T-helper 2 cell treated with Interferon-gamma antibody and Interleukin-4, amounts not matched to agents 5 μg/mL and 100 μg/mL, for 36 hours (primary cell): ENCODE measurements at regions not wholly inside any gene's neighbourhood (a gene's known extent, or its start where the extent isn't known, plus 50 kb on each side); places are given as distances from the start of the nearest gene placed in this dataset.
A peak's percentile ranks its signal among the peaks of the same experiment; 100 is the strongest.

ENCODE experiments used
- DNase-seq: peaks from one replicate; pipeline ENCODE4 v3.0.0; 2021; ENCODE audit warnings: low spot score
- H3K27ac Mint-ChIP-seq: one replicate; pipeline ENCODE4 v1.8.0; 2021; ENCODE audit warnings: mild to moderate bottlenecking, mixed read lengths
- H3K27me3 Mint-ChIP-seq: one replicate; pipeline ENCODE4 v1.8.0; 2021; ENCODE audit warnings: low read depth, mixed read lengths
- H3K36me3 Mint-ChIP-seq: one replicate; pipeline ENCODE4 v1.8.0; 2021; ENCODE audit warnings: low read depth, mixed read lengths
- H3K4me1 Mint-ChIP-seq: one replicate; pipeline ENCODE4 v1.8.0; 2021; ENCODE audit warnings: low read depth, mixed read lengths
- H3K4me3 Mint-ChIP-seq: one replicate; pipeline ENCODE4 v1.8.0; 2022; ENCODE audit warnings: mild to moderate bottlenecking, moderate library complexity, mixed read lengths
- H3K9me3 Mint-ChIP-seq: one replicate; pipeline ENCODE4 v1.8.0; 2021; ENCODE audit warnings: mixed read lengths

- H3K27ac Mint-ChIP-seq, result no peak overlapping the region
- no peak overlapping the region for H3K4me3 Mint-ChIP-seq
- no peaks in the 10 kb centered on the region for H3K4me1 Mint-ChIP-seq
Observed at GRCh38 chr2:64289737-64290136, 145.5 kb upstream of the PELI1 start.

GRCh38 chr2:64291181-64291580 is 147.0 kb upstream of the PELI1 start:
- H3K4me1 Mint-ChIP-seq, result peaks cover 2% of the 10 kb centered on the region

More at GRCh38 chr2:64289737-64290136, 145.5 kb upstream of the PELI1 start:
- no peaks in the 10 kb centered on the region for H3K27me3 Mint-ChIP-seq
- DNase-seq, result no peak
- H3K36me3 Mint-ChIP-seq, result no peaks in the 10 kb centered on the region
- H3K9me3 Mint-ChIP-seq, result no peaks in the 10 kb centered on the region

DNA sequence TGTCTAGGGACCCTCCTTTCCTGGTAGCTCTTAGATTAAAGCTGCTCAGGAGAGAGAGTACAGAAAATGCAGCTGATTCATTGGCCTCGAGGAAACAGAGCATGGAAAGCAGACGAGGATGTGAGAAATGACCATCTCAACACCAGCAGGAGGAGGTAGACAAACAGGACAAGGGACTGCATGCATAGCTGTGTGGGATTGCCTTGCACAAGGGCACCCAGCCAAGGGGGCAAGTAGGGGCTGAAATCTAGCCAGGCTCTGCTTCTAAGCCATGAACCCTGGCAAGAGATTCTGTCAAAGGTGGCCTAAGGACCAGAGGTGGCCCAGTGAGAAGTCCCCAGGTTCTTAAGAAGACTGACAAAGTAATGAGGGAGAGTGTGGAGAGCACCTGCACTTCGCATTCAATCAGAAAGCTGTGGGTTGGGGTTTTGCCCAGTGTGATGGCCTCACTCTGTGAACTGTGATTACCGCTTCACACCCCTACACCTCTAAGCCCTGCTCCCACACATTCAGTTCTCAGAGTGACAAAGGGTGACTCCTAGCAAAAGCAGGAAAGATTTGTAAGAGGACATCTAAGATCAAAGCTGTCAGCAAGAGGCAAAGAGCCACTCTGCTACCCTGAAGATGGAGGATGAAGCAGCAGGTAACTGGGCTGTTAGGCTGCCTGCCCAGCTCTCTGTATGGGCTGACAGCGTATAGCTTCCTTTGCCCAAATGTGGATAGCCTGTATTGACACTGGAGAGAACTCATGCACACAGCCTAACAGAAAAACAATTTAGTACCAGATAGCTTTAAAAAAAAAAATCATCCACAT is 151.3 kb upstream of the PELI1 start:
- H3K27ac Mint-ChIP-seq, result no peak overlapping the region
- no peaks in the 10 kb centered on the region for H3K36me3 Mint-ChIP-seq
- H3K27me3 Mint-ChIP-seq, result peaks cover 25% of the 10 kb centered on the region
- H3K4me1 Mint-ChIP-seq, result peaks cover 6% of the 10 kb centered on the region
- peak; percentile 45 for DNase-seq
- no peak overlapping the region for H3K4me3 Mint-ChIP-seq
- H3K9me3 Mint-ChIP-seq, result no peaks in the 10 kb centered on the region

More at GRCh38 chr2:64291181-64291580, 147.0 kb upstream of the PELI1 start:
- DNase-seq, result no peak
- no peak overlapping the region for H3K27ac Mint-ChIP-seq
- no peak overlapping the region for H3K4me3 Mint-ChIP-seq
- no peaks in the 10 kb centered on the region for H3K36me3 Mint-ChIP-seq
- no peaks in the 10 kb centered on the region for H3K27me3 Mint-ChIP-seq
- no peaks in the 10 kb centered on the region for H3K9me3 Mint-ChIP-seq

DNA sequence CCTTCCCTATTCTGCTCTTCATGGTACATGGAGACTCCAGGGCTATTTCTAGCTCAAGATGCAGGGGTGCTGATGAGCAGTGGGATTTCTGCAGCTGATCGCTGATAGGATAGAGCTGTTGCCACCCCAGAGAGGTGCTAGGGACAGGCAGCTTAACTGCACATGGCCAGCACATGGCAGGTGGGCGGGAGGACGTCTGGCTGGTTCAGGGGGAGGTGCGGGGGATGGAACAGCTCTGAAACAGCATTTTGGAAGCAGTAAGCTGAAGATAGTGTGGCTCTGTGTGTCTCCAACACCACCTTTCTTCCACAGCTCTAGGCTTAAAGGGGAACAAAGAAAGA is 151.9 kb upstream of the PELI1 start:
- Mint-ChIP-seq H3K4me3 (no peak overlapping the region), H3K27ac (no peak overlapping the region)
- DNase-seq, result no peak

GRCh38 chr2:64296695-64297346 is 152.6 kb upstream of the PELI1 start:
- Mint-ChIP-seq H3K9me3 (no peaks in the 10 kb centered on the region), H3K27ac (no peak overlapping the region), H3K4me1 (peaks cover 6% of the 10 kb centered on the region), H3K27me3 (peaks cover 28% of the 10 kb centered on the region), H3K4me3 (no peak overlapping the region), H3K36me3 (no peaks in the 10 kb centered on the region)
- DNase-seq, result no peak

More for the DNA sequence above, 151.9 kb upstream of the PELI1 start:
- peaks cover 6% of the 10 kb centered on the region for H3K4me1 Mint-ChIP-seq
- no peaks in the 10 kb centered on the region for H3K9me3 Mint-ChIP-seq
- H3K27me3 Mint-ChIP-seq, result peaks cover 28% of the 10 kb centered on the region
- no peaks in the 10 kb centered on the region for H3K36me3 Mint-ChIP-seq

DNA sequence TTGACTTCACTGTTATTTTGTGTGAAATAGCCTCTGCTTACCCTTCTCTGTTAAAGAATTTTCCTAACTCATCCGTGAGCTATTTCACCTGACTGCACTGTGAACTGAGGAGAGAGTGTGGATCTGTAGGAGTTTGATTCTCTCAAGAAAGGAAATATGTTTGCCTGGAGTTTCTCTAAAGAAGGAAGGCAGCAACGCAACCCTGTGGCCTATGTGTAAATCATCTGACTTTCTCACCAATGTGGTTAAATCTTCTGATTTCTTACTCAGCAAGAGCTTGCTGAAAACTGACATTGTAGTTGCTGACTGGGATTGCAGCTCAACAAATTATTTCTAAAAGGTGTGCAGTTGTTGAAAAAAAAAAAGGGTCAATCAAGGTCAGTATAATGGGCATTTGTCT is 153.9 kb upstream of the PELI1 start:
- H3K27me3 Mint-ChIP-seq, result peaks cover 28% of the 10 kb centered on the region
- H3K36me3 Mint-ChIP-seq, result no peaks in the 10 kb centered on the region
- H3K4me3 Mint-ChIP-seq, result no peak overlapping the region
- no peak overlapping the region for H3K27ac Mint-ChIP-seq
- no peak for DNase-seq
- H3K9me3 Mint-ChIP-seq, result no peaks in the 10 kb centered on the region
- H3K4me1 Mint-ChIP-seq, result peaks cover 6% of the 10 kb centered on the region

DNA sequence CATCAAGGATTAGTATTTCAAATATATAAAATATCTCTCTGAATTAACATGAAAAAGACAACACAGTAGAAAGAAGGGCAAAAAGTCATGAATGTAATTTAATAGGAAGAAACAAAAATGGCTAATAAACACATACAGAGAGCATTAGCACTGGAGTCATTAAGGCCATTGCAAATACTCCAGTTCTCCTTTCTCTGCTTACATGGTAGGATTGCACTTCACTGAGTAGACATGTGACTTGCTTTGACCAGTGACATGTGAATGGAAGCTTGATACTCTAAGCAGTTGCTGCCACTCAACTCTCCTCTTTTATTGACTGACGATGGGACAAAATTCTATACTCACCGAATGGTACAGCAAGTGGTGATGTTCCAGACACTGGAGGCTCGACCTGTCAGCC is 153.9 kb upstream of the LGALSL start:
- Mint-ChIP-seq H3K4me1 (peaks cover 6% of the 10 kb centered on the region), H3K36me3 (no peaks in the 10 kb centered on the region), H3K9me3 (peaks cover 2% of the 10 kb centered on the region), H3K27me3 (peaks cover 33% of the 10 kb centered on the region), H3K27ac (no peak overlapping the region), H3K4me3 (no peak overlapping the region)
- DNase-seq, result no peak

DNA sequence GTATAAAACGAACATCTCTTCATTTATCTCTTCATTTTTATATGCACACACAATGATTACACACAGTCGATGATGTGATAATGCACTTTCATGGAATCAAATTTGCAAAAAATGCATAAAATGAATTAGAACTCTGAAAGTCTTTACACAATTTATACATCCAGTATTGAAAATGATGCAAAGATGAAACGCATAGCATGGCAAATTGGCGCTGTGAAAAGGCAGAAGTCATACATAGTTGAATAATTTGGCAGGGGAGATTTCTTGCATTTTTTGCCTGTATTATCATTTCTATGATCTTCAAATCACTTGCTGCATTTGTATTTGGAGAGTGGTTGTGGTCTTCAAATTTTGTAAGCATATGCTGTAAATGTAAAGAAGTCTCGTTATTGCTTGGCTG is 150.7 kb upstream of the LGALSL start:
- no peak overlapping the region for H3K27ac Mint-ChIP-seq
- H3K36me3 Mint-ChIP-seq, result no peaks in the 10 kb centered on the region
- peaks cover 8% of the 10 kb centered on the region for H3K9me3 Mint-ChIP-seq
- H3K4me3 Mint-ChIP-seq, result no peak overlapping the region
- peaks cover 2% of the 10 kb centered on the region for H3K4me1 Mint-ChIP-seq
- no peak for DNase-seq
- peaks cover 39% of the 10 kb centered on the region for H3K27me3 Mint-ChIP-seq

DNA sequence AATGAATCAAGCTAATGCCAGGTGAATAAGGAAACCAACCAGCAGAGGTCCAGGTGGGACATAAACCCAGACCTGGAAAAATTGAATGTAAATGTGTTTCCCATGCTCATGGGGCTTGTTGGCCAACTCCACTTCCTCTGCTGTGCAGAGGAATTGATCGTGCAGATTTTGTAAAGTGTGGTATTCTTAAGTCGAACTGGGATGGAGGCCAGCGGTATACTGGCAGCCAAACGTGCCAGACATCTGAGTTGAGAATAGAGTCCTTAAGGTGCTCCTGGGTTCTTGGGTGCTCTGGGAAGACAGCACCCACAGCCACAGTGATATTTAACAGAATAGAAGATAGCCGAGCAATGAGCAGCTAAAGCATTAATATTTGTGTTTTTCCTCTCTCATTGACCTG is 146.5 kb upstream of the LGALSL start:
- Mint-ChIP-seq H3K9me3 (peaks cover 8% of the 10 kb centered on the region), H3K27me3 (peaks cover 22% of the 10 kb centered on the region), H3K27ac (no peak overlapping the region), H3K36me3 (no peaks in the 10 kb centered on the region), H3K4me3 (no peak overlapping the region), H3K4me1 (no peaks in the 10 kb centered on the region)
- no peak for DNase-seq

DNA sequence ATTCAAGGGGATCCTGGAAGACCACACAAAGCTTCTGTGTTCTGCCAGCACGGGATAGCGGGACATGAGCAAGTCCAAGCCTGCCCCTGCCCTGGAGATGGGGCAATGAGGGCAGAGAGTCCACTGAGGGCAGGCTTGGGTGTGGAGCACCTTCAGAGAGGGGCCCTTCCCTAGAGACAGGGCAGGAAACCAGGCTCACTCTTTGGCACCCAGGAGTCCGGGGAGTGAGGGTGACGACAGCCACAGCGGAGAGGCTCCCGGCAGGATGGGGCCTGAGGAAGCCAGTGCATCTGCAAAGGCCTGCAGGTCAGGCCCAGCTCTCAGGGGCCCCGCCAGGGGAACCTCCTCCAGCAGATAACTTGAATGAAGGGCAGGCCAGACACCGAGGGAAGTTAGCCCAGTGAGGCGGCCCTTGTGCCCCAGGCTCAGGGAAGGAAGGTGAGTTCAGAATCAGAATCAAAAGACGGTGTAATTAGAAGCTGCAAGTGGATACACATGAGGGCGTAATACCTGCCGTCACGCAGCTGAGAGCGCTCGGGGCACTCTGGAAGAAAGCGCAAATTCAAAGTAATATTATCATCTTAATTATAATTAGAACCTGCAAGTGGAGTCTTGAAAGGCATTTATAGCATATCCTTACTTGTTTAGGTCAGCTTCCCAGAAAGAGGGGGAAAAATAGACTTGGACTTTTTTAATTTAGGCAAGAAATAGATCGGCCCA is 142.6 kb upstream of the LGALSL start:
- Mint-ChIP-seq H3K4me1 (no peaks in the 10 kb centered on the region), H3K4me3 (no peak overlapping the region), H3K9me3 (no peaks in the 10 kb centered on the region), H3K27ac (no peak overlapping the region), H3K36me3 (no peaks in the 10 kb centered on the region), H3K27me3 (peaks cover 37% of the 10 kb centered on the region)
- no peak for DNase-seq

DNA sequence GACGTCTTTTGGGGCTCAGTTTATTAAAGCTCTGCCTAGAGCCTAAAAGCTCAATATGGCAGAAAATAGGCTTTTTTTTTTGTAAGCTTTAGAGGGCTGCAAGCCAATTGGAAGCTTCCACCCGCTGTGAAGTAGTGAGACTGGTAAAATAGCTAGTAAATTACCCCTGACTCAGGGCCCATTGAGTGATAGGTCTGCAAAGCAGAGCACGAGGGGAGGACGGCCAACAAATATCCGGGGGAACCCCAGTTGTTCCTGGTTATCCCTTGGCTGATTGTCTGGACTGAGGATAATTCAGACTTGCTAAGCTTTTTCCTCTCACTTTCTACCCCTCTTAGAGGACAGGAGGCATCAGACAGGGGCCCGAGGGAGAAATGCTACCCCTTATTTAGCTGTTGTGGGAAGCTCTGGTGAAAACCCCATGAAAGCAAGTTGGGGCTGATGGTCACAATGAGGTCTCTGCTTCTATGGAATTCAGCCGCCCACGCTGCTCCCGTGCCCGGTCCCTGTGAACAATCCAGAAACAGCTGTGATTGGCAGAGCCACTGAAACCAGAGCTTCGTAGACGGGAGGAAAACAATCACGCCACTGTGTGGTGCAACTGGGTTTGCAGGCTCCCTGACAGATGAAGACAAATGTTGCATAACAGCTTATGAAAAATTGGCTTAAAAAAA is 141.9 kb upstream of the LGALSL start:
- H3K4me1 Mint-ChIP-seq, result no peaks in the 10 kb centered on the region
- no peak overlapping the region for H3K4me3 Mint-ChIP-seq
- no peaks in the 10 kb centered on the region for H3K36me3 Mint-ChIP-seq
- no peaks in the 10 kb centered on the region for H3K9me3 Mint-ChIP-seq
- no peak for DNase-seq
- H3K27me3 Mint-ChIP-seq, result peaks cover 33% of the 10 kb centered on the region
- H3K27ac Mint-ChIP-seq, result no peak overlapping the region

DNA sequence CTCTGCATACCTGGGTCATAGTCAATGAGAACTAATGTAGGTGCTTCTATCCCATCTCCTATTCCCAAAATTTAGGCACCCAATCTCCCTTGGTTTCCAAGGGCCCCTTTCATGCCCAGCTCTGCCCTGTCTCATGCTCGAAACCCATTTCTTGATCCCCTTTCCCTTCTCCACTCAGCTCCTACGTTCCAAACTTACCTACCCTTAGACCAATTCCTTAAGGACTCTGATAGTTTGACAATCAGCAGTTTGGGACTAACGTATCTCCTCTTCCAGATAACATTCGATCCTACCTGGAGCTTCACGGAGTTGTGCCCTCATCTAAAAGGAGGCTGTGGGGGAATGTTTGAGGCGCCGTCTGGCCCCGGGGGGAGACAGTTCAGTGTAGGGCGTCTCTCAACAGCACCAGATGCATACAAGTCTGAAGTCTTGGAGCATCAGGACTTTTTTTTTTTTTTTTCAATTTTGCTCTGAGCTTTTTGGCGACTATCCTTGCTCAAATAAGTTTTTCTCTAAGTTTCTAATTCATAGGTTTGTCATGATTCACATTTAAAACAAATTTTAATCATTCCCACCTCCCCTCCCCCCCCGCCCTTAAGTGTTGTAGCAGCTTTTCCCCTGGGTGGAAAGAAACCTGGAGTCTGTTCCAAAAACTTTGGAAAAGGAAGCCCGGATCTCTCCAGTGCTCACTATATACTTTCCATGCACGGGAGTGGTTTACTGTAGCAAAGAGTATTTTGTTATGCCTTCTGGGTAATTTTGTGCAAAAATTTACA is 141.2 kb upstream of the LGALSL start:
- H3K27ac Mint-ChIP-seq, result no peak overlapping the region
- DNase-seq, result no peak
- H3K9me3 Mint-ChIP-seq, result no peaks in the 10 kb centered on the region
- no peak overlapping the region for H3K4me3 Mint-ChIP-seq
- no peaks in the 10 kb centered on the region for H3K36me3 Mint-ChIP-seq
- H3K27me3 Mint-ChIP-seq, result peaks cover 33% of the 10 kb centered on the region
- H3K4me1 Mint-ChIP-seq, result no peaks in the 10 kb centered on the region

DNA sequence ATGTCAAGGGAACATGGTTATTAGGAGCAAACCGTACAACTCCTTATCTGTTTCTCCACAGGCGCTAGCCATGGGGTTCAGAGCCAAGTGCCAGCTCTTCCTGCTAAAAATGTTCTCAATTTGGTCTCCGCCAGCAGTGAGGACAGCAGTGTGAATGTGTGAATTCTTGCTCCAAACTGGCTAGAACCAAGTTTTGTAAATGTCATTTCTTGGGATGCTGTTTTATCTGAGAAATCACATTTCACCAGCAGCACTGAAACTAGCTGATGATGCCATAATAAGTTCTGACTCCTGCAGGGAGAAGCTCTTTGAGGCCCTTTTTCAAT is 140.6 kb upstream of the LGALSL start:
- no peak overlapping the region for H3K27ac Mint-ChIP-seq
- peaks cover 33% of the 10 kb centered on the region for H3K27me3 Mint-ChIP-seq
- DNase-seq, result no peak
- H3K36me3 Mint-ChIP-seq, result no peaks in the 10 kb centered on the region
- no peaks in the 10 kb centered on the region for H3K4me1 Mint-ChIP-seq
- no peak overlapping the region for H3K4me3 Mint-ChIP-seq
- H3K9me3 Mint-ChIP-seq, result no peaks in the 10 kb centered on the region
